Breast epithelium (tissue), 3 donors: ENCODE measurements at regions not wholly inside any gene's neighbourhood (a gene's known extent, or its start where the extent isn't known, plus 50 kb on each side); places are given as distances from the start of the nearest gene placed in this dataset.

ENCODE experiments used
- CTCF ChIP-seq, 3 donors: fragments of 450-650 bp; IDR thresholded peaks; one replicate each; pipeline ENCODE4 v1.5.1; 2016 to 2017; ENCODE audit warnings: antibody characterized with exemption in 3 of 3, mild to moderate bottlenecking in 3 of 3, moderate library complexity in 3 of 3
- POLR2A ChIP-seq: fragments of 450-650 bp; IDR thresholded peaks from one replicate; pipeline ENCODE4 v1.6.1; 2016; ENCODE audit warnings: antibody characterized with exemption, mild to moderate bottlenecking, moderate library complexity
- POLR2AphosphoS5 ChIP-seq, 3 donors: sonication (generic); formaldehyde crosslinking; IDR thresholded peaks; one replicate each; pipeline ENCODE4 v1.6.1; 2017; ENCODE audit warnings: antibody characterized with exemption in 3 of 3

DNA sequence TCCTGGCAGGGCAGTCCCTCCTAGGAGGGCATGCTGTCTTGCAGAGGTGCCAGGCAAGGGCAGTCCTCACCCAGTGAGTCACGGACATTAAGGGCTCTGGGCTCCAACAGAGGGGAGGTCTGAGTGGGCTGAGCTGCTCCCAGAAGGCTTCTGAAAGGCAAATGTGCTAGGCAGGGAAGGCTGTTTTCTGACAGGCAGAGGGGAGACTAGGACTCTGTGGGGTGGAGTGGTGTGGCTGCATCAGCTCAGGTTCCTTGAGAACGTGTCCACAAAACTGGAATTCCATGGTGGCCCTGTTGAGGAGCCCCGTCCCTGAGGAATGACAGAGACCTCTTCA, 283.5 kb downstream of the MYCN start:
- TF ChIP-seq CTCF (IDR thresholded peaks at IDR 0.05) = no peak
- no peak for TF ChIP-seq POLR2A
- no peak for TF ChIP-seq POLR2AphosphoS5 (IDR thresholded peaks at IDR 0.05)
